BJ (cell line): ENCODE measurements at regions not wholly inside any gene's neighbourhood (a gene's known extent, or its start where the extent isn't known, plus 50 kb on each side); places are given as distances from the start of the nearest gene placed in this dataset.

ENCODE experiments used
- CTCF ChIA-PET: fragments of 350-600 bp; formaldehyde crosslinking; extraction: SDS; loops from one replicate; lab custom pipeline; 2021; ENCODE audit warnings: antibody characterized with exemption, inconsistent platforms; lab: Yijun Ruan, JAX
- POLR2A ChIA-PET: fragments of 300-600 bp; sonication (Branson Sonifier 250); formaldehyde crosslinking; extraction: SDS; loops from one replicate; lab custom pipeline; 2021; ENCODE audit warnings: antibody characterized with exemption; lab: Charles Lee
- DNase-seq: peaks from one replicate; pipeline ENCODE4 v3.0.0-alpha.2; 2011; ENCODE audit warnings: low read depth
- H3K27me3 ChIP-seq: 2 replicates; pipeline ENCODE4 v1.6.0; 2011; ENCODE audit warnings: low read length; ENCODE audit not compliant: control insufficient read depth, insufficient read depth
- H3K36me3 ChIP-seq: 2 replicates; pipeline ENCODE4 v1.5.1; 2011; ENCODE audit warnings: low read length; ENCODE audit not compliant: control insufficient read depth, insufficient read depth
- H3K4me3 ChIP-seq: 2 replicates; pipeline ENCODE4 v1.5.1; 2011; ENCODE audit warnings: low read depth, mild to moderate bottlenecking, control low read depth, low read length
- CTCF ChIP-seq: IDR thresholded peaks from 2 replicates; pipeline ENCODE4 v1.5.1; 2011; ENCODE audit warnings: low read depth, mild to moderate bottlenecking, control low read depth, inconsistent platforms, low read length, moderate library complexity; ENCODE audit not compliant: insufficient read depth

GRCh38 chr20:58081846-58082245, 146.6 kb downstream of the ANKRD60 start:
- ChIA-PET POLR2A (no interaction called here), CTCF (no interaction called here)
- TF ChIP-seq CTCF, result no peak
- DNase-seq, result peak; percentile 85
- Histone ChIP-seq H3K4me3 (no peak overlapping the region), H3K27me3 (no peaks in the 10 kb centered on the region), H3K36me3 (no peaks in the 10 kb centered on the region)

- Histone ChIP-seq H3K36me3 (no peaks in the 10 kb centered on the region), H3K27me3 (no peaks in the 10 kb centered on the region), H3K4me3 (no peak overlapping the region)
- POLR2A ChIA-PET, result no interaction called here
- no peak for DNase-seq
- CTCF ChIA-PET, result interaction anchor here (0.6 to 1.2 kb wide), 4 partner anchors 8 to 482 kb away, joined by 3 to 5 read pairs (median 4); no protein-coding TSS in a partner anchor
- TF ChIP-seq CTCF, result no peak
Measured at GRCh38 chr20:58078741-58079522, 149.5 kb downstream of the ANKRD60 start.

- no peak for TF ChIP-seq CTCF
- no peaks in the 10 kb centered on the region for H3K36me3 ChIP-seq
- no peak overlapping the region for H3K4me3 ChIP-seq
- ChIA-PET CTCF (interaction anchor here (0.9 to 1.4 kb wide), 3 partner anchors 28 to 379 kb away, joined by 3 to 4 read pairs (median 3); no protein-coding TSS in a partner anchor), POLR2A (no interaction called here)
- DNase-seq, result no peak
- H3K27me3 ChIP-seq, result no peaks in the 10 kb centered on the region
Measured at GRCh38 chr20:58077282-58077681, 151.2 kb downstream of the ANKRD60 start.

GRCh38 chr20:58076405-58076804, 152.0 kb downstream of the ANKRD60 start:
- no peaks in the 10 kb centered on the region for H3K36me3 ChIP-seq
- TF ChIP-seq CTCF, result no peak
- H3K27me3 ChIP-seq, result no peaks in the 10 kb centered on the region
- CTCF ChIA-PET, result interaction anchor here (0.9 to 2.7 kb wide), 5 partner anchors 11 to 378 kb away, joined by 3 to 10 read pairs (median 3); no protein-coding TSS in a partner anchor
- no peak for DNase-seq
- POLR2A ChIA-PET, result no interaction called here
- H3K4me3 ChIP-seq, result no peak overlapping the region

GRCh38 chr20:58075586-58076345, 152.7 kb downstream of the ANKRD60 start:
- Histone ChIP-seq H3K36me3 (no peaks in the 10 kb centered on the region), H3K4me3 (no peak overlapping the region), H3K27me3 (0 out of 2 replicates have a peak, but pooled peaks cover 2% of the 10 kb centered on the region)
- ChIA-PET CTCF (interaction anchor here (1.0 to 2.7 kb wide), 5 partner anchors 10 to 422 kb away, joined by 3 to 10 read pairs (median 4); no protein-coding TSS in a partner anchor), POLR2A (no interaction called here)
- TF ChIP-seq CTCF, result no peak
- no peak for DNase-seq
